HEK293T (cell line): ENCODE measurements at regions not wholly inside any gene's neighbourhood (a gene's known extent, or its start where the extent isn't known, plus 50 kb on each side); places are given as distances from the start of the nearest gene placed in this dataset.

Source experiments
- CTCF ChIA-PET: fragments of 350-600 bp; formaldehyde crosslinking; extraction: SDS; loops from one replicate; lab custom pipeline; 2021; ENCODE audit warnings: antibody characterized with exemption, inconsistent platforms; lab: Yijun Ruan, JAX
- POLR2A ChIA-PET: fragments of 350-600 bp; formaldehyde crosslinking; extraction: SDS; loops from one replicate; lab custom pipeline; 2020; ENCODE audit warnings: antibody characterized with exemption, inconsistent platforms; lab: Yijun Ruan, JAX
- DNase-seq: peaks from one replicate; pipeline ENCODE4 v3.0.0; 2012; ENCODE audit warnings: mixed read lengths; ENCODE audit errors: extremely low spot score
- ARNT ChIP-seq: fragments of 450-650 bp; IDR thresholded peaks from 2 replicates; pipeline ENCODE4 v1.6.1; 2017; ENCODE audit warnings: mild to moderate bottlenecking
- BHLHE40 ChIP-seq: fragments of 450-650 bp; IDR thresholded peaks from 2 replicates; pipeline ENCODE4 v1.6.1; 2016; ENCODE audit warnings: mild to moderate bottlenecking, moderate library complexity, borderline replicate concordance
- CTBP1 ChIP-seq: fragments of 450-650 bp; IDR thresholded peaks from 2 replicates; pipeline ENCODE4 v1.6.1; 2016; ENCODE audit warnings: borderline replicate concordance
- ELF4 ChIP-seq: fragments of 450-650 bp; IDR thresholded peaks from 2 replicates; pipeline ENCODE4 v1.6.1; 2017; ENCODE audit warnings: antibody characterized with exemption
- FOXA1 ChIP-seq: fragments of 450-650 bp; IDR thresholded peaks from 2 replicates; pipeline ENCODE4 v1.6.1; 2016; ENCODE audit warnings: mild to moderate bottlenecking
- FOXK2 ChIP-seq: fragments of 450-650 bp; IDR thresholded peaks from 2 replicates; pipeline ENCODE4 v1.6.1; 2016; ENCODE audit warnings: mild to moderate bottlenecking
- FOXM1 ChIP-seq: fragments of 450-650 bp; IDR thresholded peaks from 2 replicates; pipeline ENCODE4 v1.6.1; 2017; ENCODE audit warnings: mild to moderate bottlenecking, borderline replicate concordance
- HDGF ChIP-seq: fragments of 450-650 bp; IDR thresholded peaks from 2 replicates; pipeline ENCODE4 v1.6.1; 2017; ENCODE audit warnings: antibody characterized with exemption, borderline replicate concordance
- L3MBTL2 ChIP-seq: fragments of 450-650 bp; conservative IDR thresholded peaks from 2 replicates; pipeline ENCODE4 v1.6.1; 2016; ENCODE audit warnings: mild to moderate bottlenecking
- LEF1 ChIP-seq: fragments of 450-650 bp; IDR thresholded peaks from 2 replicates; pipeline ENCODE4 v1.6.1; 2017; ENCODE audit warnings: mild to moderate bottlenecking, borderline replicate concordance
- NFRKB ChIP-seq: fragments of 450-650 bp; IDR thresholded peaks from 2 replicates; pipeline ENCODE4 v1.6.1; 2016; ENCODE audit warnings: mild to moderate bottlenecking, moderate library complexity
- SP1 ChIP-seq: fragments of 450-650 bp; IDR thresholded peaks from 2 replicates; pipeline ENCODE4 v1.6.1; 2017
- SUZ12 ChIP-seq: fragments of 450-650 bp; IDR thresholded peaks from 2 replicates; pipeline ENCODE4 v1.6.1; 2016; ENCODE audit warnings: mild to moderate bottlenecking
- TARDBP ChIP-seq: fragments of 450-650 bp; IDR thresholded peaks from 2 replicates; pipeline ENCODE4 v1.6.1; 2016
- ZNF384 ChIP-seq: fragments of 450-650 bp; IDR thresholded peaks from 2 replicates; pipeline ENCODE4 v1.6.1; 2016
- TF ChIP-seq, protein P1 (sequence below): fragments of 450-650 bp; IDR thresholded peaks from 2 replicates; pipeline ENCODE4 v1.6.1; 2016

GRCh38 chr18:56269958-56270357, 368.4 kb downstream of the TXNL1 start:
- DNase-seq = no peak

DNA sequence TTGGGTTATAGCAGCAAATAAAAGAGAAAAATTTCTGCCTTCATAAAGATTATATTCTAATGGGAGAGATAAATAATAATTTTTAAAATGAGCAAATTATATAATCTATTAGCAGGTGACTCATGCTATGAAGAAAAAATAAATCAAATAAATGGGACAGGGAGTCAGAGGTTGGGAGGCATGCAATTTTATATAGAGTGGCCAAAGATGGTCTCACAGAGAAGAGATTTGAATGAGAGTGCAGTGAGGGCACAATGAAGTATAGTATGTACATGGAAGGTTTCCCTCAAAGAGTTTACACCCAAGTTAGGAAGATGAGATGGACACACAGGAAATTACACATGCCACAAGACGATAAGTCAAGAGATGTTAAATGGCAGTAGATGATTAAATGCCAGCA, 369.4 kb downstream of the TXNL1 start:
- POLR2A ChIA-PET = no interaction called here
- no peak for DNase-seq
- TF ChIP-seq ELF4 = no peak
- TF ChIP-seq ZNF384 = no peak
- TF ChIP-seq NFRKB = no peak
- TF ChIP-seq, protein P1, sequence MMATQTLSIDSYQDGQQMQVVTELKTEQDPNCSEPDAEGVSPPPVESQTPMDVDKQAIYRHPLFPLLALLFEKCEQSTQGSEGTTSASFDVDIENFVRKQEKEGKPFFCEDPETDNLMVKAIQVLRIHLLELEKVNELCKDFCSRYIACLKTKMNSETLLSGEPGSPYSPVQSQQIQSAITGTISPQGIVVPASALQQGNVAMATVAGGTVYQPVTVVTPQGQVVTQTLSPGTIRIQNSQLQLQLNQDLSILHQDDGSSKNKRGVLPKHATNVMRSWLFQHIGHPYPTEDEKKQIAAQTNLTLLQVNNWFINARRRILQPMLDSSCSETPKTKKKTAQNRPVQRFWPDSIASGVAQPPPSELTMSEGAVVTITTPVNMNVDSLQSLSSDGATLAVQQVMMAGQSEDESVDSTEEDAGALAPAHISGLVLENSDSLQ = no peak
- no peak for TF ChIP-seq FOXA1
- no peak for TF ChIP-seq CTBP1
- TF ChIP-seq TARDBP = no peak
- no peak for TF ChIP-seq FOXK2
- TF ChIP-seq HDGF = no peak
- no peak for TF ChIP-seq BHLHE40
- TF ChIP-seq L3MBTL2 = no peak
- TF ChIP-seq FOXM1 = no peak
- TF ChIP-seq LEF1 = no peak
- TF ChIP-seq SUZ12 = no peak
- TF ChIP-seq SP1 = no peak
- CTCF ChIA-PET = no interaction called here

More at GRCh38 chr18:56269958-56270357, 368.4 kb downstream of the TXNL1 start:
- ChIA-PET CTCF (no interaction called here), POLR2A (no interaction called here)
- TF ChIP-seq ARNT (no peak), FOXK2 (no peak), FOXM1 (no peak), ZNF384 (no peak), ELF4 (no peak), BHLHE40 (no peak), L3MBTL2 (no peak)

- ChIA-PET POLR2A (no interaction called here), CTCF (no interaction called here)
- DNase-seq = no peak
- TF ChIP-seq TARDBP (no peak), L3MBTL2 (no peak), SUZ12 (no peak), NFRKB (no peak), BHLHE40 (no peak), LEF1 (no peak), CTBP1 (no peak), FOXA1 (no peak), SP1 (no peak), ZNF384 (no peak), ELF4 (no peak), HDGF (no peak), ARNT (no peak), FOXK2 (no peak), FOXM1 (no peak)
- TF ChIP-seq, protein P1 = no peak
Measured at GRCh38 chr18:56267334-56267733, 371.1 kb downstream of the TXNL1 start.

- no peak for TF ChIP-seq HDGF
- TF ChIP-seq ZNF384 = no peak
- no peak for TF ChIP-seq LEF1
- TF ChIP-seq FOXK2 = no peak
- TF ChIP-seq, protein P1 = no peak
- no peak for TF ChIP-seq L3MBTL2
- no peak for TF ChIP-seq FOXA1
- TF ChIP-seq NFRKB = no peak
- TF ChIP-seq ARNT = no peak
- no peak for DNase-seq
- POLR2A ChIA-PET = no interaction called here
- CTCF ChIA-PET = no interaction called here
Measured at GRCh38 chr18:56258178-56258577, 380.2 kb downstream of the TXNL1 start.

DNA sequence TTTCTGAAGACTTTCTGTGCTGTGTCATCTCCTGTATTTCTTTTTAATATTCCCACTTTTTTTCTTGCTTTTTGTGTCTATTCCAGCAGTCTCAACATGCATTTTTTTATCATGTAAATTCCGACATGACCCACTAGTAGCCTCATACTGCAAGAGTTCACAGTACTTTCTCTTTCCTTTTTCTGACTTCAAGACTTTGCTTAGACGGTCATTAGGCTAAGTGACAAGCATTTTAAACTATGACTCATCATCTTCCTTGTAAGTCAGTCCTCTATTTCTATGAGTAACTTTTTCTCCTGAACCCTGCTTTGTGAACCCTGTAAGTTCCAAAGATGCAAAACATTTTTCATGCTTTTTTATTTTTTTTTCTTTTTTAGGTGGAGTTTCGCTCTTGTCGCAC, 381.2 kb downstream of the TXNL1 start:
- ChIA-PET POLR2A (no interaction called here), CTCF (no interaction called here)
- TF ChIP-seq ELF4 (no peak), ZNF384 (no peak), L3MBTL2 (no peak), FOXA1 (no peak), CTBP1 (no peak), ARNT (no peak), SUZ12 (no peak), TARDBP (no peak), HDGF (no peak), NFRKB (no peak), BHLHE40 (no peak), SP1 (no peak), FOXM1 (no peak), LEF1 (no peak)
- TF ChIP-seq, protein P1 = no peak
- DNase-seq = no peak

GRCh38 chr18:56256659-56257058, 381.7 kb downstream of the TXNL1 start:
- DNase-seq = no peak
- TF ChIP-seq NFRKB = no peak
- TF ChIP-seq ELF4 = no peak
- CTCF ChIA-PET = no interaction called here
- POLR2A ChIA-PET = no interaction called here
